CD14-positive monocyte (primary cell): ENCODE measurements at regions not wholly inside any gene's neighbourhood (a gene's known extent, or its start where the extent isn't known, plus 50 kb on each side); places are given as distances from the start of the nearest gene placed in this dataset.

Source experiments
- DNase-seq, 3 donors: peaks; one replicate each; pipeline ENCODE4 v3.0.0-alpha.2; 2011 to 2022
- H2AFZ ChIP-seq: 2 replicates; pipeline ENCODE4 v1.6.0; 2012; ENCODE audit warnings: mild to moderate bottlenecking, low read depth, low read length, inconsistent platforms; ENCODE audit not compliant: insufficient read depth, poor library complexity, severe bottlenecking
- H3K27ac ChIP-seq, 2 donors: 1 replicate in 1 of 2; 2 replicates in 1 of 2; pipeline ENCODE4 v1.5.1; 2012 to 2013; ENCODE audit warnings: low read length in 2 of 2, control low read depth in 1 of 2, inconsistent platforms in 1 of 2, low read depth in 1 of 2, mild to moderate bottlenecking in 1 of 2
- H3K27me3 ChIP-seq, 2 donors: one replicate each; pipeline versions ENCODE4 v1.6.0 to v1.6.1; 2011 to 2013; ENCODE audit warnings: low read length in 2 of 2; ENCODE audit not compliant: control insufficient read depth in 2 of 2, insufficient read depth in 2 of 2
- H3K36me3 ChIP-seq, 2 donors: replicated peaks in 1 of 2; 1 replicate in 1 of 2; 2 replicates in 1 of 2; pipeline versions ENCODE4 v1.5.1 to v1.6.1; 2012 to 2013; ENCODE audit warnings: low read length in 2 of 2, control low read depth in 1 of 2, inconsistent platforms in 1 of 2, mild to moderate bottlenecking in 1 of 2; ENCODE audit not compliant: insufficient read depth in 2 of 2, control insufficient read depth in 1 of 2
- H3K4me1 ChIP-seq, 2 donors: 1 replicate in 1 of 2; 2 replicates in 1 of 2; pipeline versions ENCODE4 v1.5.1 to v1.6.1; 2012 to 2013; ENCODE audit warnings: low read length in 2 of 2, control low read depth in 1 of 2, inconsistent platforms in 1 of 2, mild to moderate bottlenecking in 1 of 2, moderate library complexity in 1 of 2; ENCODE audit not compliant: insufficient read depth in 2 of 2, control insufficient read depth in 1 of 2
- H3K4me2 ChIP-seq: replicated peaks from 2 replicates; pipeline ENCODE3; 2012; ENCODE audit warnings: low read length, moderate library complexity, mild to moderate bottlenecking; ENCODE audit not compliant: poor library complexity, severe bottlenecking; ENCODE audit errors: extremely low read depth
- H3K4me3 ChIP-seq, 3 experiments: fragments of 200-600 bp in 1 of 3; sonication (generic) in 1 of 3; replicated peaks in 1 of 3; 1 replicate in 2 of 3; 2 replicates in 1 of 3; pipeline ENCODE4 v1.5.1; 2011 to 2013; ENCODE audit warnings: low read length in 3 of 3, mild to moderate bottlenecking in 3 of 3, control low read depth in 2 of 3, low read depth in 2 of 3, inconsistent platforms in 1 of 3, moderate library complexity in 1 of 3
- H3K79me2 ChIP-seq: 2 replicates; pipeline ENCODE4 v1.6.0; 2012; ENCODE audit warnings: mild to moderate bottlenecking, control low read depth, inconsistent platforms, low read length, moderate library complexity; ENCODE audit not compliant: insufficient read depth
- H3K9ac ChIP-seq: 2 replicates; pipeline ENCODE4 v1.6.0; 2017; ENCODE audit warnings: low read length, mild to moderate bottlenecking; ENCODE audit not compliant: insufficient read depth, poor library complexity, severe bottlenecking
- H3K9me3 ChIP-seq, 2 donors: replicated peaks in 1 of 2; 1 replicate in 1 of 2; 2 replicates in 1 of 2; pipeline versions ENCODE4 v1.5.1 to v1.6.1; 2012 to 2013; ENCODE audit warnings: low read length in 2 of 2, control low read depth in 1 of 2; ENCODE audit not compliant: control insufficient read depth in 1 of 2, insufficient read depth in 1 of 2
- H4K20me1 ChIP-seq: 2 replicates; pipeline ENCODE4 v1.6.0; 2012; ENCODE audit warnings: mild to moderate bottlenecking, low read length, control low read depth, moderate library complexity; ENCODE audit not compliant: insufficient read depth
- H3K27ac Mint-ChIP-seq, 7 donors: one replicate each; pipeline ENCODE4 v1.8.0; 2020; ENCODE audit warnings: mild to moderate bottlenecking in 7 of 7, mixed read lengths in 7 of 7, moderate library complexity in 6 of 7, inconsistent platforms in 2 of 7
- H3K27me3 Mint-ChIP-seq, 3 donors: one replicate each; pipeline ENCODE4 v1.8.0; 2021 to 2022; ENCODE audit warnings: low read depth in 3 of 3, mild to moderate bottlenecking in 3 of 3, mixed read lengths in 3 of 3, moderate library complexity in 3 of 3, inconsistent platforms in 1 of 3
- H3K36me3 Mint-ChIP-seq, 2 donors: one replicate each; pipeline ENCODE4 v1.8.0; 2020; ENCODE audit warnings: mixed read lengths in 2 of 2, inconsistent platforms in 1 of 2, mild to moderate bottlenecking in 1 of 2
- H3K4me1 Mint-ChIP-seq: one replicate; pipeline ENCODE4 v1.8.0; 2020; ENCODE audit warnings: mild to moderate bottlenecking, mixed read lengths
- H3K4me3 Mint-ChIP-seq, 2 donors: one replicate each; pipeline ENCODE4 v1.8.0; 2020; ENCODE audit warnings: mild to moderate bottlenecking in 2 of 2, mixed read lengths in 2 of 2, moderate library complexity in 1 of 2
- H3K9me3 Mint-ChIP-seq, 7 donors: one replicate each; pipeline ENCODE4 v1.8.0; 2020 to 2022; ENCODE audit warnings: mixed read lengths in 7 of 7, mild to moderate bottlenecking in 6 of 7, moderate library complexity in 6 of 7, inconsistent platforms in 2 of 7
- WGBS: methylation state at CpG from one replicate; pipeline ENCODE4 v1.1.5; 2013; ENCODE audit warnings: missing lambda C conversion rate; ENCODE audit not compliant: insufficient coverage; 5-methylcytosine and 5-hydroxymethylcytosine counted together
- intact Hi-C, 2 donors: fragments of 100-400 bp; cut with micrococcal nuclease; formaldehyde crosslinking; loops; one replicate each; pipeline versions ENCODE4 v1.15.0 to v1.15.1; 2023
- TF ChIP-seq, protein P1 (sequence below): fragments of 200-600 bp; IDR thresholded peaks from one replicate; pipeline ENCODE4 v1.8.0; 2022; ENCODE audit warnings: antibody characterized with exemption, mild to moderate bottlenecking

GRCh38 chr13:19267746-19268145, 86.1 kb upstream of the TUBA3C start:
- peaks cover 0 to 3% (median 1%) of the 10 kb centered on the region in 3 donors for H3K27me3 Mint-ChIP-seq
- DNase-seq: no peak
- intact Hi-C loops: no loop called here

GRCh38 chr13:19266979-19267378, 85.4 kb upstream of the TUBA3C start:
- WGBS: 83% methylated on average over 1 of the region's 5 CpGs
- no peaks in the 10 kb centered on the region for H3K4me1 ChIP-seq
- H2AFZ ChIP-seq: no peak overlapping the region
- H3K36me3 ChIP-seq: no peaks in the 10 kb centered on the region
- H3K79me2 ChIP-seq: no peaks in the 10 kb centered on the region
- Mint-ChIP-seq H3K4me1 (no peaks in the 10 kb centered on the region), H3K9me3 (peaks cover 0 to 9% (median 5%) of the 10 kb centered on the region in 7 donors), H3K4me3 (no peak overlapping the region), H3K27ac (no peak overlapping the region), H3K27me3 (peaks cover 0 to 3% (median 1%) of the 10 kb centered on the region in 3 donors), H3K36me3 (no peaks in the 10 kb centered on the region)
- H3K27ac ChIP-seq: no peak overlapping the region
- H3K27me3 ChIP-seq: no peaks in the 10 kb centered on the region
- peaks cover 0 to 3% of the 10 kb centered on the region in 2 donors for H3K9me3 ChIP-seq
- TF ChIP-seq, protein P1, sequence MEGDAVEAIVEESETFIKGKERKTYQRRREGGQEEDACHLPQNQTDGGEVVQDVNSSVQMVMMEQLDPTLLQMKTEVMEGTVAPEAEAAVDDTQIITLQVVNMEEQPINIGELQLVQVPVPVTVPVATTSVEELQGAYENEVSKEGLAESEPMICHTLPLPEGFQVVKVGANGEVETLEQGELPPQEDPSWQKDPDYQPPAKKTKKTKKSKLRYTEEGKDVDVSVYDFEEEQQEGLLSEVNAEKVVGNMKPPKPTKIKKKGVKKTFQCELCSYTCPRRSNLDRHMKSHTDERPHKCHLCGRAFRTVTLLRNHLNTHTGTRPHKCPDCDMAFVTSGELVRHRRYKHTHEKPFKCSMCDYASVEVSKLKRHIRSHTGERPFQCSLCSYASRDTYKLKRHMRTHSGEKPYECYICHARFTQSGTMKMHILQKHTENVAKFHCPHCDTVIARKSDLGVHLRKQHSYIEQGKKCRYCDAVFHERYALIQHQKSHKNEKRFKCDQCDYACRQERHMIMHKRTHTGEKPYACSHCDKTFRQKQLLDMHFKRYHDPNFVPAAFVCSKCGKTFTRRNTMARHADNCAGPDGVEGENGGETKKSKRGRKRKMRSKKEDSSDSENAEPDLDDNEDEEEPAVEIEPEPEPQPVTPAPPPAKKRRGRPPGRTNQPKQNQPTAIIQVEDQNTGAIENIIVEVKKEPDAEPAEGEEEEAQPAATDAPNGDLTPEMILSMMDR: no peak
- no peak overlapping the region for H3K9ac ChIP-seq
- DNase-seq: no peak
- no peaks in the 10 kb centered on the region for H4K20me1 ChIP-seq
- intact Hi-C loops: no loop called here
- H3K4me2 ChIP-seq: no peak overlapping the region
- no peak overlapping the region for H3K4me3 ChIP-seq

More at GRCh38 chr13:19267746-19268145, 86.1 kb upstream of the TUBA3C start:
- Histone ChIP-seq H3K4me3 (no peak overlapping the region), H3K4me2 (no peak overlapping the region), H3K27ac (no peak overlapping the region), H3K9ac (no peak overlapping the region), H3K9me3 (peaks cover 0 to 3% of the 10 kb centered on the region in 2 donors), H4K20me1 (no peaks in the 10 kb centered on the region), H3K27me3 (no peaks in the 10 kb centered on the region), H3K79me2 (no peaks in the 10 kb centered on the region), H3K36me3 (no peaks in the 10 kb centered on the region), H3K4me1 (no peaks in the 10 kb centered on the region), H2AFZ (no peak overlapping the region)
- Mint-ChIP-seq H3K36me3 (no peaks in the 10 kb centered on the region), H3K4me3 (no peak overlapping the region), H3K27ac (no peak overlapping the region), H3K4me1 (no peaks in the 10 kb centered on the region), H3K9me3 (peaks cover 3 to 10% (median 8%) of the 10 kb centered on the region in 7 donors)
- TF ChIP-seq, protein P1: no peak
- no CpG with 5 or more reads among the region's 3 CpGs for WGBS
